Brain pericyte (primary cell): ENCODE measurements at regions not wholly inside any gene's neighbourhood (a gene's known extent, or its start where the extent isn't known, plus 50 kb on each side); places are given as distances from the start of the nearest gene placed in this dataset.

Source experiments
- DNase-seq: peaks from one replicate; pipeline ENCODE4 v3.0.0-alpha.2; 2012; ENCODE audit warnings: low read depth, low spot score

- DNase-seq = no peak
Observed at GRCh38 chr12:73341559-73342247, 1069.5 kb downstream of the TRHDE start.

- DNase-seq = no peak
Observed at GRCh38 chr12:73342733-73343132, 1070.6 kb downstream of the TRHDE start.

DNA sequence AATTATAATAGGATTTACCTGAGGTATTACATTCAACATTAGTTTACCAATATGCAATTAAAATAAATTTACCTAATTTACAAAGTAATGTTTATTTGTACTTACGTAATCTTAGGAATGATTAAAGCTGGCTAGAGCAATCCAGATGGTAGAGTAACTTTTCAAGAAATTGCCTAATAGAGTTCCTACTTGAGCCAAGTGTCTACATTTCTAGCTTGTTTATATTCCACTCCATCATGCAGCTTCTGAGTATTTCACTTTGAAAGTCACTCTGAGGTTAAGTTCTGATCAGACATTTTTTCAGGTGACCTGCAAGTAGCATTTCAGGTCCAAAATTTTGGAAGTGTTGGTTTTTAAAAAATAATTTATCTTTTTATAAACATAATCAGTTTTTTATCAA lies 1080.7 kb downstream of the TRHDE start:
- DNase-seq = no peak

DNA sequence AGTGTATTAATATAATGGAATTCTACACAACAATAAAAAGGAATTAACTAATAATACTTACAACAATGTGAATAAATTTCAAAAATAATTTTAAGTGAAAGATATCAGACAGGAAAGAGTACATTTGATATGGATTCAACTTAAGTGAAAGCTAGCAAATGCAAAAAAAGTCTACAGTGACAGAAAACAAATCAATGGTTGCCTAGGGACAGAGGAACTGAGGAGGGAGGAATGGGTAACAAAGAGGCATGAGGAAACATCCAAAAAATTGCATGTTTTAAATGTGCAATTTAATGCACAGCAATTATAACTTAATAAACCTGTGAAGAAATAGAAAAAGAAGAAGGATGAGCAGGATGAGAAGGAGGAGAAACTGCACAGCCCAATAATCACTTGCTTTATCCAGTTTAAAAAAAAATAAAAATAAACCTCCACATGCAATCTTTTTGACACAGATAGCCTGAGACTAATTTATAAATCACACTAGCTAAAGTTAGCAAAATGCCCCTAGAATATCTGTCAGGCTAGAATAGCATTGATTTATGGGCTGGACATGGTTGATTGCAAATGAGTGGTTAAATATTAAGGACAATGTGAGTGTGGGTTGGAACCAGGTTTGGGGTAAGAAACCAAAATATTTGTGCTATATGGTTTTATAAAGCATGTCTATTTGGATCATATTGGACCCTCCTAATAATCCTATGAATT lies 1089.1 kb downstream of the TRHDE start:
- DNase-seq = no peak

DNA sequence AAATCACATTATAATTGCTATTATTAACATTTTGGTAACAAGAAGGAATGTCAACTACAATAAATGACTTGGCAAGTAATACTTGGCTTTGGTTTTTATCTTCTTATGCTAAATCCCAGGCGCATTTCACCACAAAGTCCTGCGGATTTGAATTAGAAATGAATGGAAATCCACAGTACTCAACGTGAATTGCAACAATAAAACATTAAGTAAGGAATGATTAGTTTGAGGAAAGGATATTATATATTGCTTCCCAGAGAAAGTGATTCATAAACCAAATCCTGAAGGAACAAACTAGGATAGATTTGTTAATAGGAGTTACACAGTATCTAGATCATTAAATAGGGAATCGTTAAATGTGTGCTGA lies 1089.7 kb downstream of the TRHDE start:
- no peak for DNase-seq

GRCh38 chr12:73362666-73363065 lies 1090.5 kb downstream of the TRHDE start:
- no peak for DNase-seq

GRCh38 chr12:73372856-73373255 lies 1100.7 kb downstream of the TRHDE start:
- DNase-seq = no peak

DNA sequence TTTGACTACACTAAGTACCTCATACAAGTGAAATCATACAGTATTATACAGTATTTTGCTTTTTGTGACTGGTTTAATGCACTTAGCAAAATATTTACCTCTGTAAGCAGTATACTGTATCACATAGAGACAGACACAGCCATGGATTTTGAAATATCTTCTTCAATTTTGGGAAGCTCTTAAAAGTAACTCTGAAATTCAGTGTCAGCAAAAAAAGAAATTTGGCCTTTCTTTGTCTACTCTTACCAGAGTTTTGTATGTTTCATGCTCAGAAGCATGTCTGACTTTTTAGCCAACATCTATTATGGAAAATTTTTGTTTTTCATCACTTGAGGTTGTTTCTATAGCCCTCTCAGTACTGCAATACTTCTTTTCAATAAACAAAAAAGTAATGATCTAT lies 1102.2 kb downstream of the TRHDE start:
- DNase-seq = no peak

GRCh38 chr12:73383584-73384222 lies 1111.5 kb downstream of the TRHDE start:
- DNase-seq = no peak

DNA sequence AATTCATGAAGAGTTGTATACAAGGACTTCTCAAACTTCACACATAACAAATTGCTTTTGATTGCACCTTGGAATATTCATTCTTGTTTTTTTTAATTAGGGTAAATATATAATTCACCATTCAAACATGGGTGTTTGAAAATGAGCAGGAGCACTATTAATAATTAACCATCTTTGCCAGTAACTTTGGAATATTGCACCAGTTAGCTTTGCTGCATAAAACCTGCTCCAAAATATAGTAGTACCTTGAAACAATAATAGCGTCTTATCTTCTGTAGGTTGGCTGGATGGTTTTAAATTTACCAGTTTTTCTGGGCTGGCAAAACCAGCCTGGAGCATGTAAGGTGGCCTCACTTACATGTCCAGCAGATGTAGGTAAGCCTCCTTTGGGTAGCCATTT lies 1112.4 kb downstream of the TRHDE start:
- DNase-seq = no peak

DNA sequence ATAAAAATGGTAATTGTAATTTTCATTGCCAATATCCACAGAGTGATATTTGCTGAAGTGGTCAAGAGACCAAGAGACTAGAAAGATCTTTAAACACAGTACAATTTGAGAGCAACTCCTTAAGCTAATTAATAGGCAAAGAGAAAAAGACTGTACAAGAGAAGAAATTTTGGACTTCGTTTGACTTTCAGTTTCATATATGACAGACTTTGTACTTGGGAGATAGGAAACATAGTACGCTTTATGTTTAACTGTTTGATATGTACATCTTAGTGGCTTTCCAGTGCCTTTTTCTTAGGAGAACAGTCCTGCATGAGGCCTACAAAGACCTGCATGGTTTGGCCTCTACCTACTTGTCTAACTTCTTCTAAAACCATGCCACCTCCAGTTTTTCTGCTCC lies 1118.1 kb downstream of the TRHDE start:
- DNase-seq = no peak

- DNase-seq = no peak
Observed at GRCh38 chr12:73413051-73413450, 1124.6 kb upstream of the ATXN7L3B start.

- no peak for DNase-seq
Observed at GRCh38 chr12:73413974-73414373, 1123.7 kb upstream of the ATXN7L3B start.

- no peak for DNase-seq
Observed at GRCh38 chr12:73414926-73415325, 1122.7 kb upstream of the ATXN7L3B start.

DNA sequence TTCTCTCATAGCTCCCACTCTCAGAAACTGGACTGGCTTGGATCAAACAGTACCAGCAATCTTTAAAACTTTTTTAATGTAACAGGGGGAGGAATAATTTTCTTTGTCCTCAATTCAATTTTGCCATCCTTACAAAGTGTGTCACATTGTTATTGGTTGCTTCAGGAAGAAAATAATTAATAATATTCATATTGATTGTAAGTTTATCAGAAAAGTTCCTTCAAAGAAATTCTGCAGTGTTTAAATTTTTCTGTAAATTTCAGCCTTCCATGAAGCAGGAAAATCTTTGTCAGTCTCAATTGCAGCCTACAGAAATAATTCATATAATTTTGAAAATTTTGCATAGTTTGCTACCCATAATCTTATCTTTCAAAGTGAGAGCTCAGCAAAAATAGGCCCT lies 1119.1 kb upstream of the ATXN7L3B start:
- no peak for DNase-seq

DNA sequence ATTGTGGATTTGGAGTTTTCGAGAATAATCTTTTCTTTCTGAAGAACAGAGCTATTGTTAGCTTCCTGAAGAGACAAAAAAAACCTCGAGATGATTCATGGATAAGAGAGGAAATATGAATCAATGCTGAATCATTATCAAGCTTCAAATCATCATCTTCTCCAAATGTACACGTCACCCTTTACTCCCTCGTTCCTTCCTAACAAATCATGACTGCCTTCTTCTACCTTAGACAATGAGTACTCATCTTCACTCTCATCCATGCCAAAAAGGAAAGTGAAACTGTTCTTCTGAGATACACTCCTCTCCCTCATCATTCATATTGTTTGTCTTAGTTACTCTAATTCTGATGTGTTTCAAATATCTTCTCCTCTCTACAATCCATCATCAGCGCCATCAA lies 1115.8 kb upstream of the ATXN7L3B start:
- no peak for DNase-seq

GRCh38 chr12:73424484-73424883 lies 1113.2 kb upstream of the ATXN7L3B start:
- no peak for DNase-seq

- DNase-seq = no peak
Observed at GRCh38 chr12:73445658-73446324, 1091.8 kb upstream of the ATXN7L3B start.

DNA sequence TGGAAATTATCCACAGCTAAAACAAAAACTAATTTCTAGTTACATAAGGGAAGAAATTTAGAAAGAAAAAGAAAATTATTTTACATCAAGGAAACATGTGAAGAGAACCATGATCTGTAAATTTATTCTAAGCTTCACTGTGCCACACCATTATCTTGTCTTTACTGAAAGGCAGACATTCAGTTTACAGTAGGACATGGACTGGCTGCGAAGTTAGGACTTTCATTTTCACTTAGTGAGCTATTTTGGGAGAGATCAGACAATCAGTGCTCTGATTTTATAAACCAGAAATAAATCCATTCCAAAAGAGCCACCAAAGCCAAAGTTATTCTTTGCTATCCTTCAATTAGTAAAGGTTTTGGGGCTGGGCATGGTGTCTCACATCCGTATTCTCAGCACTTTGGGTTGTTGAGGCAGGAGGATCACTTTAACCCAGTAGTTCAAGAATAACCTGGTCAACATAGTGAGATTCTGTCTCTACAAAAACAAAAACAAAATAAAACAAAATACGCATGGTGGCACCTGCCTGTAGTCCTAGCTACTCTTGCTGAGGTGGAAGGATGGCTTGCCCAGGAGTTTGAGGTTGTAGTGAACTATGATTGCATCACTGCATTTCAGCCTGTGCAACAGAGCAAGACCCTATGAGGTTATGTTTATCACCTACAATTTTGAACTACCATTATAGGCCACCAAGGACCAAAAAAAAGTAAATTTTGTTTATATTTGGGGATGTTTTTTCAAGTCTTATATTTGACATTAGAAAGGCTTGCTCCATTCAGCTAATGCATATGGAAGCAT lies 1084.8 kb upstream of the ATXN7L3B start:
- DNase-seq = no peak

GRCh38 chr12:73460212-73460611 lies 1077.4 kb upstream of the ATXN7L3B start:
- no peak for DNase-seq

- no peak for DNase-seq
Observed at GRCh38 chr12:73465106-73465505, 1072.5 kb upstream of the ATXN7L3B start.

DNA sequence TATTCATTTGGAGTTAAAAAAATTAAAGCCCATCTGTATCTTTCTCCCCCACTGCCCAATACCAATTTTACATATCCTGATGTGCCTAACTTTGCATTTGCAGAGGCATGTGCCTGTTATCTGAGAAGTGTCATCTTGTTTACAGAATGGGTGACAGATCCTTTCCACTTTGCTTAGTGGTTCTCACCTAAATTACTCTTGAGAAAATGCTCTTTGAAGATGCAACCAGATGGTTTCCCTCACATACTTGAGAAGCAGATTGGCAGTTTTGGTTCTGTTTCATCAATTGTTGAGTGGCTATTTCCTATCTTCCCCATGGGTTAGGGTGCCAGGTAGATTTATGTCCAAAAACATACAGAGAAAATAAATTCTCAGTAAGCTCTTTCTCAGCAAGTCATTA lies 1051.4 kb upstream of the ATXN7L3B start:
- DNase-seq = no peak
